Caco-2 (cell line): ENCODE measurements at regions not wholly inside any gene's neighbourhood (a gene's known extent, or its start where the extent isn't known, plus 50 kb on each side); places are given as distances from the start of the nearest gene placed in this dataset.

Source experiments
- BruUV-seq: library from RNA; stranded (reverse); fragments of 400-500 nt; replicated peaks from 2 replicates; lab custom pipeline; 2021; lab: Mats Ljungman, UMichigan
- CTCF ChIA-PET: fragments of 300-600 bp; sonication (Branson Sonifier 250); formaldehyde crosslinking; loops from one replicate; lab custom pipeline; 2022; ENCODE audit warnings: antibody characterized with exemption; lab: Charles Lee
- POLR2A ChIA-PET: fragments of 300-600 bp; sonication (Branson Sonifier 250); formaldehyde crosslinking; loops from one replicate; lab custom pipeline; 2022; ENCODE audit warnings: antibody characterized with exemption; lab: Charles Lee
- DNase-seq, 2 experiments: peaks; one replicate each; pipeline versions ENCODE4 v3.0.0 to v3.0.0-alpha.2; 2020 to 2022
- H3K27me3 ChIP-seq: replicated peaks from 2 replicates; pipeline ENCODE4 v1.6.0; 2011; ENCODE audit warnings: low read length; ENCODE audit not compliant: control insufficient read depth, insufficient read depth
- H3K36me3 ChIP-seq: 2 replicates; pipeline ENCODE4 v1.5.1; 2011; ENCODE audit warnings: low read length; ENCODE audit not compliant: control insufficient read depth, insufficient read depth
- H3K4me1 ChIP-seq: fragments of 250-450 bp; sonication (Bioruptor Pico); 2 replicates; pipeline ENCODE4 v1.5.1; 2020; ENCODE audit warnings: mild to moderate bottlenecking
- H3K4me3 ChIP-seq: 2 replicates; pipeline ENCODE4 v1.5.1; 2011; ENCODE audit warnings: low read depth, mild to moderate bottlenecking, control low read depth, low read length
- H3K9me3 ChIP-seq: fragments of 250-450 bp; sonication (Bioruptor Pico); 2 replicates; pipeline ENCODE4 v1.5.1; 2020; ENCODE audit warnings: mild to moderate bottlenecking, moderate library complexity
- H3K27ac Mint-ChIP-seq: one replicate; pipeline ENCODE4 v1.8.0; 2022; ENCODE audit warnings: mixed read lengths; ENCODE audit not compliant: unreplicated experiment
- H3K27me3 Mint-ChIP-seq: one replicate; pipeline ENCODE4 v1.8.0; 2022; ENCODE audit warnings: mixed read lengths; ENCODE audit not compliant: insufficient read depth, unreplicated experiment
- H3K36me3 Mint-ChIP-seq: one replicate; pipeline ENCODE4 v1.8.0; 2022; ENCODE audit warnings: mild to moderate bottlenecking, mixed read lengths; ENCODE audit not compliant: insufficient read depth, unreplicated experiment
- H3K4me1 Mint-ChIP-seq: one replicate; pipeline ENCODE4 v1.8.0; 2022; ENCODE audit warnings: low read depth, mixed read lengths; ENCODE audit not compliant: unreplicated experiment
- H3K4me3 Mint-ChIP-seq: one replicate; pipeline ENCODE4 v1.8.0; 2022; ENCODE audit warnings: mild to moderate bottlenecking, moderate library complexity, mixed read lengths; ENCODE audit not compliant: unreplicated experiment
- H3K9me3 Mint-ChIP-seq: one replicate; pipeline ENCODE4 v1.8.0; 2022; ENCODE audit warnings: mixed read lengths; ENCODE audit not compliant: unreplicated experiment
- CTCF ChIP-seq, 2 experiments: fragments of 200-600 bp in 1 of 2; IDR thresholded peaks; 1 replicate in 1 of 2; 2 replicates in 1 of 2; pipeline versions ENCODE4 v1.5.1 to v1.8.0; 2011 to 2022; ENCODE audit warnings: antibody characterized with exemption in 1 of 2, control low read depth in 1 of 2, inconsistent platforms in 1 of 2, low read depth in 1 of 2, low read length in 1 of 2, mild to moderate bottlenecking in 1 of 2, moderate library complexity in 1 of 2; ENCODE audit not compliant: insufficient read depth in 1 of 2, severe bottlenecking in 1 of 2, unreplicated experiment in 1 of 2
- intact Hi-C: fragments of 100-400 bp; cut with micrococcal nuclease; formaldehyde crosslinking; loops from one replicate; pipeline ENCODE4 v1.10.0; 2022; ENCODE audit not compliant: unreplicated experiment

DNA sequence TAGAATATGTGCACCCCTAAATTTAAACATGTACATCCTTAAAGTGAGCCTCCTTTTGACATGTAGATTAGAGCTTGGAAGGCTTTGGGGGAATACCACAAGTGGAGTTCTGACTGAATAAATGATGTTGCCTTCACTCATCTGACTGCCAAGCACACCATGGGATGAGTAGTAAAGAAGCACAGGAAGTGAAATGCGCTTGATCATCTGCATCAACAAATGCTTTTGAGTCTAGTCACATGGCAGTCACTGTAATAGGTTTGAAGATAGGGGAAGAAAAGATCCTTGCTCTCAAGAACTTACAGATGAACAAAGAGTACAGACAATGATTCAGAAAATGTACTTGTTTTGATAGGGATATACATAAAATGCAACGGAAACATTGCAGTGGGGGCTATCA lies 62.0 kb upstream of the STARD4 start:
- H3K27ac Mint-ChIP-seq: no peak overlapping the region
- POLR2A ChIA-PET: no interaction called here
- no peaks in the 10 kb centered on the region for H3K4me1 Mint-ChIP-seq

GRCh38 chr5:111572561-111572960 lies 60.2 kb upstream of the STARD4 start:
- no peak overlapping the region for H3K4me3 Mint-ChIP-seq
- TF ChIP-seq CTCF (IDR thresholded peaks at IDR 0.05; ENCODE audit: insufficient read depth in 1 of 2, low read depth in 1 of 2, low read length in 1 of 2, severe bottlenecking in 1 of 2, unreplicated experiment in 1 of 2): no peak
- H3K4me1 Mint-ChIP-seq: no peaks in the 10 kb centered on the region
- H3K27ac Mint-ChIP-seq: no peak overlapping the region
- no TSS peak for BruUV-seq
- H3K4me1 ChIP-seq: no peaks in the 10 kb centered on the region
- peaks cover 16% of the 10 kb centered on the region for H3K27me3 Mint-ChIP-seq
- ChIA-PET CTCF (no interaction called here), POLR2A (no interaction called here)
- H3K27me3 ChIP-seq: no peaks in the 10 kb centered on the region
- H3K36me3 Mint-ChIP-seq: no peaks in the 10 kb centered on the region
- no peak overlapping the region for H3K4me3 ChIP-seq
- no peak for DNase-seq
- no peaks in the 10 kb centered on the region for H3K9me3 Mint-ChIP-seq
- no peaks in the 10 kb centered on the region for H3K36me3 ChIP-seq
- H3K9me3 ChIP-seq: no peaks in the 10 kb centered on the region
- intact Hi-C loops: no loop called here

More for the DNA sequence above, 62.0 kb upstream of the STARD4 start:
- no peak for TF ChIP-seq CTCF (IDR thresholded peaks at IDR 0.05; ENCODE audit: insufficient read depth in 1 of 2, low read depth in 1 of 2, low read length in 1 of 2, severe bottlenecking in 1 of 2, unreplicated experiment in 1 of 2)
- CTCF ChIA-PET: no interaction called here
- Histone ChIP-seq H3K9me3 (no peaks in the 10 kb centered on the region), H3K36me3 (no peaks in the 10 kb centered on the region), H3K27me3 (no peaks in the 10 kb centered on the region), H3K4me3 (no peak overlapping the region), H3K4me1 (no peaks in the 10 kb centered on the region)
- no peaks in the 10 kb centered on the region for H3K9me3 Mint-ChIP-seq
- H3K36me3 Mint-ChIP-seq: no peaks in the 10 kb centered on the region
- intact Hi-C loops: no loop called here
- no peak for DNase-seq
- peaks cover 14% of the 10 kb centered on the region for H3K27me3 Mint-ChIP-seq
- H3K4me3 Mint-ChIP-seq: no peak overlapping the region
- no TSS peak for BruUV-seq

DNA sequence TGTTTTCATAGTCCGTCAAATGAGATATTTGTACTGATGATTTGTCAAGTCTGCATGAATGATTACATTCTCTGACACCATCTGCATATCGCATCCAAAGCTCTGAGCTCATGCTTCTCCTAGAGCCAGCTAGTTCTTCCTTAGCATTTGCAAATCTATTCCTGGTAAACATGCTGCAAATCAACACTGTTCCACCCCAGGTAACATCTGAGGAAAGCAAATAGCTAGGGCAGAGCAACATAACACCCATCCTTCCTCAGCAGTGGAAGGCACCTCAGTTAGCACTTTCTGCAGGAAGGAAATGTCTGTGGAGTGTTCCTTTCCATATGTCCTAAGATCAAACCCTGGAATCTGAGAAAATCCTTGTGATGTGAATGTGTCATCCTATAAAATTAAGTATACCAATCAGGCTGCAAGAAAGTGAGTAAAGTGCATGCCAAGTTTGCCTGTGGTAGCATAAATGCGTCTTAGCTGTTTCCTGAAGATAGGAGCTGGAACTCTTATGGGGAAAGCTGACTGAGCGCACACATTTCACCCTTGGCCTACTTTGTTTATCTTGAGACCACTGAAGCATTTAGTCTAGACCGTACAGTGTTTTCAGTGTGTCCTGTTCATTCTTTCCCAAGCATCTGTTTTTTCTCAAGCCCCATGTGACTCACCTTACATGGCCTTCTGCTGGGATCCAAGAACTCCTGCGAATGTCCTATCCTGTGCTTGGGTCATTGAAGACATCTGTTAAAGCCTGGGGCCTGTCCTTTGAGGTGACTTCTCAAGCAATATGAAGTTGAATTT lies 50.9 kb upstream of the STARD4 start:
- Histone ChIP-seq H3K4me3 (no peak overlapping the region), H3K4me1 (no peaks in the 10 kb centered on the region), H3K27me3 (no peaks in the 10 kb centered on the region), H3K36me3 (no peaks in the 10 kb centered on the region), H3K9me3 (no peaks in the 10 kb centered on the region)
- TF ChIP-seq CTCF (IDR thresholded peaks at IDR 0.05; ENCODE audit: insufficient read depth in 1 of 2, low read depth in 1 of 2, low read length in 1 of 2, severe bottlenecking in 1 of 2, unreplicated experiment in 1 of 2): no peak
- H3K4me1 Mint-ChIP-seq: no peaks in the 10 kb centered on the region
- H3K36me3 Mint-ChIP-seq: no peaks in the 10 kb centered on the region
- no peaks in the 10 kb centered on the region for H3K9me3 Mint-ChIP-seq
- no TSS peak for BruUV-seq
- H3K27me3 Mint-ChIP-seq: peaks cover 14% of the 10 kb centered on the region
- intact Hi-C loops: no loop called here
- no peak for DNase-seq
- no peak overlapping the region for H3K4me3 Mint-ChIP-seq
- H3K27ac Mint-ChIP-seq: no peak overlapping the region
- ChIA-PET POLR2A (no interaction called here), CTCF (no interaction called here)
